Skeletal muscle cell (primary cell): ENCODE measurements at regions not wholly inside any gene's neighbourhood (a gene's known extent, or its start where the extent isn't known, plus 50 kb on each side); places are given as distances from the start of the nearest gene placed in this dataset.
A peak's percentile ranks its signal among the peaks of the same experiment; 100 is the strongest.

Experiments
- DNase-seq: peaks from one replicate; pipeline ENCODE4 v3.0.0-alpha.2; 2010; ENCODE audit warnings: low read depth
- H3K4me3 ChIP-seq: 2 replicates; pipeline ENCODE4 v1.5.1; 2011; ENCODE audit warnings: low read depth, mild to moderate bottlenecking, control low read depth, low read length, moderate library complexity

DNA sequence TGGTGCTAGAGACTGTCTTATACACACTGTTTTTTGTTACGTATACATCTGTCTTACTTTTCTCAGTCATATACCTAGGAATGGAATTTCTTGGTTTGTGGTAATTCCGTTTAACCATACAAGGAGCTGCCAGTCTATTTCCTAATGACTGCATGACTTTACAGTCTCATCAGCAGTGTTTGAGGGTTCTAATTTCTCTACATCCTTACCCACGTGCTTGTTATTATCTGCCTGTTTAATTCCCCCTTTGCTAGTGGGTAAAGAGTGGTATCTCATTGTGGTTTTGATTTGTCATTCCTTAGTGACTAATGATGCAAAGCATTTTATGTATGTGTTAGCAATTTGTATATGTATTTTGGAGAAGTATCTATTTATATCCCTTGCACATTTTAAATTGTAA, 1008.0 kb downstream of the FAM181B start:
- H3K4me3 ChIP-seq, result no peak overlapping the region
- peak; percentile 8 for DNase-seq

DNA sequence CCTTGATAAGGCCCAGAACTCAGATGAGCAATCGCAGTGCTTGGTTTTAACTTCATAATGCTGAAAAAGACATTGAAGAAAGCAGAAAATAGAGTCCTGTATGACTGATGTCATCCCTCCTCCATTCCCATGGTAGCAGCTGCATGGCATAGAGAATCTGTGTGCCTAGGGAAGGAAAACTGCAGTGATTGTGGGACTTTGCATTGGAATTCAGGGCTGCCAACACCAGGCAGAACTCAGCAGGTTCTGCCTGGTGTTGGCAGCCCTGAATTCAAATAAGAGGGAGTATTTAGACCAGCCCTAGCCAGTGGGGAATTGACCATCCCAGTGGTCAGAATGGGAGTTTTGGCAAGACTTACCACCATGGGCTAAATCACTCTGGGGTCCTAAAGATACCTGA, 1016.0 kb downstream of the FAM181B start:
- H3K4me3 ChIP-seq, result no peak overlapping the region
- no peak for DNase-seq

DNA sequence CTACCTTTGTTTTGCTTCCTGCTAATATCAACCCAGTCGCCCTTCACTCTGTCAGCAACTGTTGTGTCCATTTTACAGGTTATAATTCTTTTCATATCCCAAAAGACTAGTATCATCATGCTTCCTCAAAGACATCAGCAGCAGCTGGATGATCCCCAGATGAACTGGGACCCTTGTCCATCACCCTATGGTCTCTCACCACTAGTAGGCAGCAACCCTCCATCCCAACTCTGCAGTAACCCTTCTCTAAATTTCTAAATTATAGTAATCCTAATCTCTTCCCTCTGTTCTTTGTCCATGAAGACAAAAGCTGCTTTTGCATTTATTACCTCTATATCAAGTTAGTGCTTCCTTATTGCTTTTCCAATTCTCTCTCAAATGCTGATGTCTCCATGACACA, 1025.8 kb downstream of the FAM181B start:
- no peak overlapping the region for H3K4me3 ChIP-seq
- no peak for DNase-seq

DNA sequence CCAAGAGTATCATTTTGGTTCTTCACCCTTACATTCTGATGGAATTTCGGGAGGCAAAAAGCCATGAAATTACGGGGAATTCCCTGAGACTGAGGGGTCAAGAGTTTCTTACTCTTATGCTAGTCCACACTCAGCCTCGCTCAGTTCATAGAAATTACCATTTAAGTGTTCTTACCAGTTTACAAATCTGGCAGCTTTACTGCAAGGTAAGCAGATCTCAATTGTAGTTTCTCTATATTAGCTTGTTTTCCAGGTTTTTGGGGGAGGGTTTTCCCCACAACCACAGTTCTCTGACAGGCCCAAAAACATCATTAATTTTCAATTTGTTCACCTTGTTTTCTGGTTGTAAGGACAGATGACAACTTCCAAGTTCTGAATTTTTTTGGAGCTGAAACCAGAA, 1028.4 kb downstream of the FAM181B start:
- DNase-seq, result no peak

DNA sequence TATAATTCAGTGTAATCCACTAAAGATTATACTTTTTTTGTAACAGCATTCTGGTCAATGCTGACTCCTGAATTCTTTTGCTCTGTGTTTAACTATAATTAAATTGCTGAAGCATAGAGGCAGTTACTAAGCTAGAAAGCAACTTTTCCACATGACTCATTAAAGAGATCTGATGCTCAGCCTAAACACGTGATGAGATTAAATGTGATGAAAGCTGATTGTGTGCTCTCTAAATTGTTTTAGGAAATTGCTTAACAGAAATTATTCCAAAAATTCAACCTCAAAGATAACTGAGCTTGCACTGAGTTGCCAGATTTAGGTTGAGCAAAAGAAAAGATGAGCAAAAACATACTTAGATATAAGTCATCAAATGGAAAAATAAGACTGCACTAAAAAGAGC, 1033.6 kb downstream of the FAM181B start:
- no peak overlapping the region for H3K4me3 ChIP-seq
- no peak for DNase-seq

More for the DNA sequence above, 1028.4 kb downstream of the FAM181B start:
- no peak overlapping the region for H3K4me3 ChIP-seq

DNA sequence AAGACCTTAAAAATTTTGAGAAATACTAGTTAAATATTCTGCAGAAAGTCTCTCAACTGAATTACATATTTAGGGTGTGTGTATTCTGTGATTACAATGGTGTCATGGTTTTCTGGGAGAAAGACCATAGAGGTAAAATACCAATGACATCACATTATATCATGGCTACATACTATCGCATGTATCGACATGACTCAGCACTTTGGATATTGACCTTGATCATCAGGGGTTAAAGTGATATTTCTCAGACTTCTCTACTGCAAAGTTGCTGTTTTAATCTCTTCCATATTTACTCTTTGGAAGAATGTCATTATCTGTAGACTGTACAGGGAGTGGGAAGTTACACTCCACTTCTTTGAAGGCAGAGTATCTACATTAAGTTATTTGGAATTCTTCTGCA, 1046.6 kb downstream of the FAM181B start:
- no peak overlapping the region for H3K4me3 ChIP-seq
- DNase-seq, result no peak

DNA sequence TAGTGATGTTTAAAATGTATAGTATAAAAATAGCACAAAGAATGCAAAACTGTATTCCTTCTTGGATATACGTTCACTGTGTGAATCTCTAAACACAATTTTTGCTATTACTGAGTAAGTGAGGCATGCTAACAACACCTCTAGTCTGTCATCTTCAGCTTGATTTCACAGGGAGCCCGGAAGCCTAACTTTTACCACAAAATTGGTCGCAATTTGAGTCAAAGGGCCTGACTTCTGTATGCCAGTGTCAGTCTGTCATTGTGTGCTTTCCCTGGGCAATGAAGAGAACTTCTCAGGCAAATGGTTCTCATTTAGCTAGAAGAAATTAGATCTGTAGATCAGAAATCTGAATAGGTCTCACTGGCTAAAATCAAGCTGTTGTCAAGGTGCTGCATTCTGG, 1059.5 kb downstream of the FAM181B start:
- DNase-seq, result no peak
- no peak overlapping the region for H3K4me3 ChIP-seq

DNA sequence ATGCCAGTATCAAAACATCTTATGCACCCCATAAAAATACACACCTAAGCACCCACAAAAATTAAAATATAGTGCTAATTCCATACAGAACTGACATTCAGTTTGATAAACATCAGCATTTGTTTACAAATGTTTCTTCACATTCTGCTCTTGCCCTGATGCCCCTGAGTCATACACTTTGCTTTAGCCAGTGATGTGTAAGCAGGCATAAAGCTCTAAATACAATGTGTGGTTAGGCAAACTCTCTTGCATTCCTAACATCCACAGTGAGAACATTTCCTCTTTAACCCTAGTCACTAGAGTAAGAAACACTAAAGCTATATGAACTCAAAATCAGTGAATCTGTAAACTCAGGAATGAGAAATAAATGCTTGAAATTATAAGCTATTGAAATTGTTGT, 1060.7 kb downstream of the FAM181B start:
- DNase-seq, result no peak
- H3K4me3 ChIP-seq, result no peak overlapping the region

DNA sequence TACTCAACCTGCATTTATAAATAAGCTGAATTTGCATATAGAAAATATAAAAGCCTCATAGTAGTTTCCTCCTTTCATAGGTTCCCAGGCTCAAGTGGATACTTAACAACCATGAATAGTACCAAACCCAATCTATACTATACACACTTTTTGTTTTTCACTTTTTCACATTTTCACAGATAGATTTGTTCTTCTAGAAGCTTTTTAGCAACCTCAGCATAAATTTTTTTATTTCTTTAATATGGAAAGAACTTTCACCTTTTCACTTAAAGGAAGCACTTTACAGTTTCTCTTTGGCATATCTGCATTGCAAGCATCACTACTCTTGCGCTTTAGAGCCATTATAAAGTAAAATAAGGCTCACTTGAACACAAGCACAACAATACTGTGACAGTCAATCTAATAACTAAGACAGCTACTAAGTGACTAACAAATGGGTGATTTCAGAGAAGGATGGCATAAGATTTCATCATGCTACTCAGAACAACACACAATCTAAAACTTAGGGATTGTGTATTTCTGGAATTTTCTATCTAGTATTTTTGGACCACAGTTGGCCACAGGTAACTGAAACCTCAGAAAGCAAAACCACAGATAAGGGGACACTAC, 1063.6 kb downstream of the FAM181B start:
- no peak overlapping the region for H3K4me3 ChIP-seq
- DNase-seq, result no peak

DNA sequence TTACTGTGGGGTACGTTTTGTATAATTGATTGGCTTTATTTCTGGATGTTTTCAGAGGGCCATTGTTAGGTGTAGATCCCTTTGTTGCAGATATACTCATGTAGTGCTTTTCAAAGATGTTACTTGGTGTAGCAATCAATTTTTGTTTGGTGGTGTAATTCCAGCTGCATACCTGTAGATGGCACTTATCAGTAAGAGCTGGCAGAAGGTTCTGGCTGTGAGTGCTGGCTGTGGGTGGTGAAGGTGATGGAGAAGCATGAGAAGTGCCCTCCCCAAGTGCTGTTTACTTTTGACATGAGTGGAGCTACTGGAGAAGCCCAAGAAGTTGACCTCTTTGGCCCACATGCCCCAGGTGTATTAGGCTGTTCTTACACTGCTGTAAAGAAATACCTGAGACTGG, 1074.9 kb downstream of the FAM181B start:
- H3K4me3 ChIP-seq, result no peak overlapping the region
- DNase-seq, result no peak

DNA sequence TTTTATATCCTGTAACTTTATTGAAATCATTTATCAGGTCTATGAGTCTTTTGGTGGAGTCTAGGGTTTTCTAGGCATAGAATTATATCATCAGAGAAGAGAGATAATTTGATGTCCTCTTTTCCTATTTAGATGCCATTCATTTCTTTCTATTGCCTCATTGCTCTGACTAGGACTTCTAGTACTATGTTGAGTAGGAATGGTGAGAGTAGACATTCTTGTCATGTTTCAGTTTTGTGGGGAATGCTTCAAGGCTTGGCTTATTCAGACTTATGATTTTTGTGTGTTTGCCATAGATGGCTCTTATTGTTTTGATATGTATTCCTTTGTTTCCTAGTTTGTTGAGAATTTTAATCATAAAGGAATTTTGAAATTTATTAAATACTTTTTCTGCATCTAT, 1078.3 kb downstream of the FAM181B start:
- no peak for DNase-seq
- H3K4me3 ChIP-seq, result no peak overlapping the region

DNA sequence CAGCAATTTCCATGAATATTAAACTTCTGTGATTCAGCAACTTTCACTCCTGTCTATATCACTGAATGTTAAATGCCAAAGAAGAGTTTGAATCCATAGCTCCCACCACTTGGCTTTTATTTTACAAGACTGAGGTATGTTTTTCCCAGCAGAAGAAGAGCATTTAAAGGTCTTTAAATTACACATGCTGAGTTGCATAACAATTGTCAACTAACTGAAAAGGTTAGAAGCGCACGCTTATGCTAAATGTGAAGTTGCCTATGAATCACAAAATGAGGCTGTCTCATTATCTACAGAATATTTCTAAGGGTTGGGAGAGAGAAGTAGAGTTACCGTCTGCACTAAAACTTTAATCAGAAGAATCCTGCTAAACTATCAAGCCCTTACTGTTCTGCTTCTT, 1086.3 kb downstream of the FAM181B start:
- no peak overlapping the region for H3K4me3 ChIP-seq
- no peak for DNase-seq

DNA sequence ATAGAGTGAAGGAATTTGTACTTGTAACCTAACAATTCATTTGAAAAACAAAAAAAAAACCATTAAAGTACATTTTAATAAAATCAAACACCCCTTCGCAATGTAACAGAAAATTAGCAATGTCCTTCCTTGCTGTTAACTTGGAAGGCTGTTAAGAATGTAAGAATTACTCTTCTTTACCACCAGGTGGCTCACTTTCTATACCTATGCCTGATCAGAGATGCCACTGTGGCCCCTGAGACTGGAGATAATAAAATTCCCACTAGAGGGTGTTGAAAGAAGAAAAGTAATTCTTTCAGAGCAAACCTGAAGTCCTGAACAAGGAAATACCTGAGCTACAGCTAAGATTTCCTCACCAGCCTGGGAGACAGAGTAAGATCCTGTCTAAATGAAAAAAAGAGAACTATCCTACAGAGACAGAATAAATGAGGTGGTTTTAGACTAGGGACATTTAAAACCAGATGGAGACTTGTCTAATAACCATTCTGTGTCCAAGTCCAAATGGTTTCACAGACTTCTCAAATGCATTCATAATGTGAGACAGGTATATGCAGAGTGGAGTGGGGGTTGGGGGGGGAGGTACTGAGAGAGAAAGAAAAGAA, 1089.3 kb downstream of the FAM181B start:
- H3K4me3 ChIP-seq, result no peak overlapping the region
- DNase-seq, result no peak

DNA sequence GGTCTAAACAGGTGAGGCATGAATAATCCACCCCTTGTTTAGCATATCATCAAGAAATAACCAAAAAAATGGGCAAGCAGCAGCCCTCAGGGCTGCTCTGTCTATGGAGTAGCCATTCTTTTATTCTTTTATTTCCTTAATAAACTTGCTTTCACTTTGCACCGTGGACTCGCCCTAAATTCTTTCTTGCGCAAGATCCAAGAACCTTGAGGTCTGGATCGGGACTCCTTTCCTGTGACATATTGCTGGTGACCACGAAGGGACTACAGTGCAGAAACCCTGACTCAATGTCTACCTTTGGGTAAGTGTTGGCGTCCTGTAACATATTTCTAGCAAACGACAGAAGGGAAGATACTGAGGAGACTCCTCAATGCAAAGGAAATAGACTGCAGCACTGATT, 1099.2 kb downstream of the FAM181B start:
- no peak for DNase-seq
- H3K4me3 ChIP-seq, result no peak overlapping the region

DNA sequence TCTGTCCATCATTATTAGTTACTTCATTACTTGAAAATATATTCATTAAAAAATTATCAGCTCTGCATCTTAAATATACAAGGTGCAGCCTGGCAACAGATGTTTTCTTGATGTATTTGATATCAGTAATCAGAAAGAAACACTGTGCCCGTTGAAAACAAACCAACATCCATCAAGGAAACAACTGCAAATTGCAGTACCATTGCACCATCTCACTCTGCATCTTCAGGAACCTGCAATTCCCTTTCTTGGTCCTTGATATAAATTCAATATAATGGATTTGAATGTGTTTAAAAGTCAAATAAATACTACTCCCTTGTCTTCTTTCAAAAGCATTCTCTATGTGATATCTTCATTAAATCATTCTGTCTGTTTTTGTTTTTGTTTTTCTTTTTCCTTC, 1131.2 kb downstream of the FAM181B start:
- no peak for DNase-seq
- no peak overlapping the region for H3K4me3 ChIP-seq

DNA sequence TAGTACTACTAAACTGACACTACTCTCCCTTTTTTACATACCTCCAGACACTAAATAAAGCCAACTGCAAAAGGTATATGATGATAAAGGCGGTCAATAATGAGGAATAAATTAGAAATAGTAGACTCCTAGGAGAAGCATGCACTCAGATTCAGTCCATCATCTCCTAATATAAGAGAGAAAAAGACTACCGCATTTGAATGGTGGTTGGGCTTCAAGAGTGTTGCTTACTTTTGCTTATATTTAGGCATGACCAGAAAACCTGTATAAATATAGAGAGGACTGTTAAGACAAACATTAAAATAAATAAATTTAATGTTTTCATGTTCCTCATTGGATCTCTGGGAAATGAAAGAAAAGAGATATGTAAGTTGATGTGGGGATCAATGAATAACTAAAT, 1137.0 kb downstream of the FAM181B start:
- DNase-seq, result no peak
- no peak overlapping the region for H3K4me3 ChIP-seq

DNA sequence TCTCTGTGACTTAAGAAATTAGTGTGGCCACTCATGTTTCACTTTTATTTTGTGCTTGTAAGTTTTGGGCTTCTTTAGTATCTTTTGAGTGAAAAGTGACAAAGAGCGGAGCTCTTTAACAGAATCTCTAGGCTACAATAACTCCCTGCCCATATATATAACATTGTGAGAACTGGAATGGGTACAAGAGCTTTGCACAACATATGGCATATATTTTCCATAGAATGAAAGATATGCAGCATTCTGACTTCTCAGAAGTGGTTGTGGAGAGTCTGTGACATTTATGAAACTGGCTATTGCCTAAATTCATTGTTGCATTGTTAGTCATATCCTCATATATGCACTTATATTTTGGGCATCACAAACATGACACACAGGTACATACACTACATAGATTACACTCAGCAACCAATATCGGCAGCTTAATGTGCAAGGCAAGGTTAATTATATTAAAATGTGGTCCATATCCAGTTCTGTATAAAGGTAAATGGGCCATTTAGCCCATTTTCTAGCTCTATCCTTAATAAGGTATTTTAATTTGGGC, 1148.2 kb downstream of the FAM181B start:
- no peak overlapping the region for H3K4me3 ChIP-seq
- no peak for DNase-seq

DNA sequence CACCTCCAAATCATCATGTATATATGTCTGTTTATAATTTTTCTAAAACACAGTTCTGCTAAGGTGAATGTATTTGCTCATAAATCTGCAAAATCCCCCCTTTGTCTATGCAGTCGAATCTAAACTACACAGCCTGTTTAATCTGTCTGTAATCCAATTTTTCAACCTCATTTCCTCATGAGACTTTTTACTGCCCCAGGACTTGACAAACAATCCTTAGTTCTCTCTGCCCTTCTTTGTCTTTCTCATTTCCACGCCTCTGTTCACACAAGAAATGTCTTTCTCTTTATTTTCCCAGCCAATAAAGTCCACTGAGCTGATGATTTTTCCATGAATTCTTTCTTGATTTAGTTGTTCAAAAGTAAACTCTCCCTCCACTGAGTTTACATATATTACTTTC, 1154.3 kb downstream of the FAM181B start:
- DNase-seq, result no peak
- no peak overlapping the region for H3K4me3 ChIP-seq

DNA sequence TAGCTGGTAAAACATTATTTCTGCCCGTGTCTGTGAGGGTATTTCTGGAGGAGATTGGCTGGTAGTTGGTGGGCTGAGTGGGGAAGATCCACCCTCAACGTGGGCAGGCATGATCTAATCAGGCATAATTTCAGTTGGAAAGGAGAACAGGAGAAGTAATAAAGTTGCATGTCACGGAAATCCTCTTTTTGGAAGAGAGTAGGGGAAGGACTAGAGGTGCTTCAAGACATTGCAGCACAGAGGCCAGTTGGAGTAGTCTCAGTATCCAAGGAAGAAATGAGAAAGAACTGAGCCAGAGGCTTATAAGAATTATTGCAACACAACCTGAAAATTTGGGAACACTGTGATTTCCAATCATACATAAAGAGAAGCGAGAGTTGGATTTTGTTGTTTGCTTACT, 1155.1 kb downstream of the FAM181B start:
- DNase-seq, result no peak
- no peak overlapping the region for H3K4me3 ChIP-seq

DNA sequence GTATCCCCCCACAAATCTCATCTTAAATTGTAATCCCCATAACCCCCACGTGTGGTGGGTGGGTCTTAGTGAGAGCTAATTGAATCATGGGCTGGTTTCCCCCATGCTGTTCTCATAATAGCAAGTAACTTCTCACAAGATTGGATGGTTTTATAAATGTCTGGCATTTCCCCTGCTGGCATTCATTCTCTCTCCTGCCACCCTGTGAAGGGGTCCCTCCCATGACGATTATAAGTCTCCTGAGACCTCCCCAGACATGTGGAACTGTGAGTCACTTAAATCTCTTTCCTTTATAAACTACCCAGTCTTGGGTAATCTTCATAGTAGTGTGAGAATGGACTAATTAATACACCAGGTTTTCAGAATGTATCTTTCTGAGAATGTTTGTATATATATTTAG, 1159.4 kb downstream of the FAM181B start:
- H3K4me3 ChIP-seq, result no peak overlapping the region
- no peak for DNase-seq

DNA sequence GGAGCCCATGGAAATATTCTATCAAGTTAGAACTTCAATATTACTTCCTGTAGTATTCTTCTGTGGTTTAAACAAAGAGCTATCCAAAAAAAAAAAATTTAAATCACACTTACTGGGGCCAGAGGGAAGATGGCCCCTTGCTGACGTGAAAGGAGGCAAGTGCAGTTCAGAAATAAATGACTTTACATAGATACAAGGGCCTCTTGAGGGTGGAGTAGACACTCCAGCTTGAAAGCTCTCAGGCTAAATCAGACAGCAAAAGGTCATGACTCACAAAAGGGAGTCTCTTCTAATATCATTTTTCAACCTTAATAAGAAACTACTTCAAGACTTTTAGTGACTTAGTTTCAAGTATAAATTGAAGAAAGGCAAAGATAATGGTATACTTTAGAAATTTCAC, 1160.3 kb downstream of the FAM181B start:
- no peak overlapping the region for H3K4me3 ChIP-seq
- DNase-seq, result no peak
